HTR-8/SVneo (cell line): ENCODE measurements at regions not wholly inside any gene's neighbourhood (a gene's known extent, or its start where the extent isn't known, plus 50 kb on each side); places are given as distances from the start of the nearest gene placed in this dataset.

Source experiments
- DNase-seq: peaks from one replicate; pipeline ENCODE4 v3.0.0; 2011; ENCODE audit warnings: low spot score, mixed read lengths; ENCODE audit not compliant: insufficient read length
- FAIRE-seq: peaks from 2 replicates; lab custom pipeline; 2011; peaks lifted over from hg19 to GRCh38; lab: Jason Lieb, UNC

DNA sequence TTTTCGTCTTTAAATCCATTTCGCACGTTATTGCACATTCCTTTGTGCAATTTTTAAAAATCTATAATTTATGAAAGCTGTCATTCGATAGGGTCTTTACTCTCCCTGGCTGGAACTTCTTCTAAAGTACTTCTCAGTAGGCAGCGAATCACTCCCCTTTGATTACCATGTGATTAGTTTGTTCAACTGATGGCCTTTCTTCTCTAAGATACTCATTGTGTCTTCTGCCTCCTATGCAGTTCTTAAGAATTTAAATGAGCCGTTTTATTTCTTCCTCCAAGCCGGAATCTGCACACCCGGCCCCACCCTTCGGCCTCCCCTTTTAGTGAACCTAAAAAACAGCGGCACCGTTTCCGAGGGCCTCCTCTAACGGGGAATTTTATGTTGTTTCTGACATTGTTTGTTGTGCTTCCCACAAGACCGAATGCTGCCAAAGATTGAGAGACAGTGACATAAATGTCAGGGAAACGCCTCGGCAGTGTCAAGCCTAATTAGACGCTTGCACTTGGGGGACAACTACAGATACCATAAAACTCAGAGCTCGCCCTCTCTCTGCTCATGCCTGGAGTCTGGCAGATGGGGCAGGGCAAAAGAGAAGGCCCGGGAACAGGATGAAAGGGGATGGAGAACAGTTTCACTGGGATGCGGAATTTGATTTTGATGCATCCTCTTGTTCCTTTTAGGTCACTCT lies 255.3 kb downstream of the BCL11A start:
- no peak for FAIRE-seq

DNA sequence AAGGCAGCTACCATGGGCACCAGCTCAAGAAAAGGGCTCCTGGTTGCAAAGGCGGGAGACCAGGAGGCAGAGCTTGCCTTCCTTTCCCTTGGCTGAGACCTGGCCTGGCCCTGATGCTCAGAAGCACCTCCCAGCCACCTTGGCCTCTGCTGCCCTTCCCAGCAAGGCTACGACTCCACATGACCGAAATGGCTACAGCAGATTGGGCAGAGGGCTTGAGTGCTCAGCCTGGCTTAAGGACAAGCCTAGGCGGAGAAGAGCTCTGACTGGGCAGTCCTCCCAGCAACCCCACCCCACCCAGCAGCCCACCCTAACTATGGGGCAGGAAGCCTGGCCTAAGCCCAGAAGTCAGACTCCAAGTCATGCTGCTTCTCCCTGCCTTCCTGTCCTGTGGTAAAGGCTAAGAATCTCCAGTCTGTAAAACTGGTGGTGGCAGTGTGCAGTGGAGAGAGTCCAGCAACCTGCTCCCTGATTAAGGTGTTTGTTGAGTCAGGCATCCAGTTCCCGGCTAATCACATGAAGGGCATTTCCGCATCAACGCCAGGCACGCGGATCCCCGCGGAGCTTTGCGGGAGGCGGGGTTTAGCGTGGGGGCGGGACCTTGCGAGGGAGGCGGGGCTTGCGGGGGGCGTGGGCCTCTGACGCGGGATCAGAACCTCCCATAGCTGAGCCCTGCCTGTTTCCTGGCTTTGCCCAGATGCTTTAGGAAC lies 256.0 kb downstream of the BCL11A start:
- FAIRE-seq = no peak
- DNase-seq = no peak

More for the DNA sequence above, 255.3 kb downstream of the BCL11A start:
- no peak for DNase-seq

DNA sequence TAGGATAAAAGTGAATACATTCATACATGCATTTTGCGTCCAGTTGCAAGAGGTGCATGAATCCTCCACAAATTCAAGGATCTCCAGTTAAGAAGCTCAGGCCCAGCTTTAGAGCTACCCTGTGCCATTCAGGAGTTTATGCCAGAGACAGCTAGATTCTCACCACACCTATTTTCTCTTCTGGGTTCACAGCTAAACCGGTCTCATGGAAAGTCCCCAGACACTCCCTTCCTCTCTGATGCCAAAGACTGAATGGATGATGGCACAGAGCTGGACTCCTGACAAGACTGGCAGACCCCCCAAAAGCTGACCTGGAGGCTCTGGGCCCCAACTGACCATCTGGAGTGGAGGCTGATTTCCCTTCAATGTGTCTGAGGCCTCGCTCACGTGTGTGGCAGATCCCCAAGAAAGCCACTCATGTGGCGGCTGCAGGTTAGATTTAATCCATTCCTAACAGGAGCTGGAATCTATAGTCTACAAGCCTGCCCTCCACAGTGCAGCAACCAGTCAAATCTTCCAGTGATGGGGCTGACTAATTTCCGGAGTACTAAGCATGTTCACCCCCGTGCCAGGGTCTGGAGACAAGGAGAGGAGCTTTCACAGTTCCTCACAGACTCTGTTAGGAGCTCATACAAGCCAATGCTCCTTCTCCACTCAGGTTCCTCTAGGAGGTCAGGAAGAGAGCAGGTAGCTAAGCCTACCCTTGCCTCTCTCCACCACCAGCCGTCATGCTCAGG lies 257.1 kb downstream of the BCL11A start:
- no peak for DNase-seq
- no peak for FAIRE-seq

DNA sequence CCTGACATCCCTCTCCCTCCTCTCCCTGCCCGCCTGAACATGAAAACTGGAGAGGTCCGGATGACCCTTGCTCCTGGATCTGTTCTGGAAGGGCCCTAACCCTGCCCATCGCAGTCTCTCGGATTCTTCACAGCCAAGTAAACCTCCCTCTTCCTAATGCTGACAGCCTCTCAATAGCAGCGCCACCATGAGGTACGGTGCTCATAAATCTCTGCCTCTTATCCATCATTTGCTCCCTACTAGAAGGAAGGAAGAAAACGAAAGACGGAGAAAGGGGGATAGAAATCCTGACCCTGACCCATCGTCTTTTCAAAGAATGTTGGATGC lies 257.9 kb downstream of the BCL11A start:
- FAIRE-seq (no peak), DNase-seq (no peak)

DNA sequence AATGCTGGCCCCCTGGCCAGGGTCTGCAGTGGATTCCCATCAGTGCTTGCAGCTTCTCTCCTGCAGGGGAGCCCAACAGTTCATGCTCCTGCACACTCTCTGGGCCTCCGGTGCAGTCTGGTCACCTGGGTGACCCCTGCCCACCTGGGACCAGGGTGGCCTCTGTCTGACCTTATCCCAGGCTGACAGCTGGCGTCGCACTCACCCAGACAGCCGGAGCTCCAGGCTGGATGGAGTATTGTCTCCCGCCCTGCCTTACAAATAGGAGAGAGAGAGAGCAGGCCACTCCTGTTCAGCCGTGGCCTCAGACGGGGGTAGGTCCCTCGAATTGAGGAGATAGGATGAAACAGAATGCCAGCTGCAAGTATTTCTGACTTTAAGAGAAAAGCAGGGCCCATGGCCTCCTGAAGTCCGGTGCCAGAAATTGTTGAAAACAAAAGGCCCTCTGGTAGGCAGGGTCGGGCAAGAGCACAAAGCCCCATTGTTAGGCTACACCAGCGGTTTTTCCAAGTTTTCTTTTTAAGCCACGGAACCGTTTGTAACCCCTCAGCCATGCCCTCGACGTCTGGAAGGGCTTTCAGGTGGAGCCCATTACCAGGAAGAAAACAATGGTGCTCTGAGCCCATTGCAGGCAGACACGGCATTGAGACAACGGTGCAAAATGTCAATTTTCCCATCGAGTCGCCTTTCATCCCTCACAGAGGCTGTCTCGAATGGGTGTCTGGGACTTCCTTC lies 258.4 kb downstream of the BCL11A start:
- DNase-seq (no peak), FAIRE-seq (no peak)

DNA sequence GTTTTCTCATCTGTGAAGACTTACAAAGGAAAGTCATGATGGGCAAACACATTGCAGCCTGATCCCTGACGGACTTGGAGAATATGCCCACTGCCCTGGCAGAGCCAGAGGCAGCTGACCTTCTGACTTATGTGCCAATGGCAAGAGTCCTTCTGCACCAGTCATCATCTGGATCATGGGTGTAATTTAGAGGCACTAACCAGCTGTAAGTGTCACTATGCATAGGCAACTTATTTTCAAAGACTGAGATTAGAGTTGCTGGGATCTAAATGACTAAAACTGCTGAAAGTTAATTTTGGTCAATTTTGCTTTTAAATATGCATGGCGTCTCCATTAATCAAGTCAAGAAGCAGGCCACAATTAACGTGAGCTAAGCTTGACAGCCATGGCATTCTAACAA lies 261.2 kb downstream of the BCL11A start:
- DNase-seq (no peak), FAIRE-seq (no peak)

DNA sequence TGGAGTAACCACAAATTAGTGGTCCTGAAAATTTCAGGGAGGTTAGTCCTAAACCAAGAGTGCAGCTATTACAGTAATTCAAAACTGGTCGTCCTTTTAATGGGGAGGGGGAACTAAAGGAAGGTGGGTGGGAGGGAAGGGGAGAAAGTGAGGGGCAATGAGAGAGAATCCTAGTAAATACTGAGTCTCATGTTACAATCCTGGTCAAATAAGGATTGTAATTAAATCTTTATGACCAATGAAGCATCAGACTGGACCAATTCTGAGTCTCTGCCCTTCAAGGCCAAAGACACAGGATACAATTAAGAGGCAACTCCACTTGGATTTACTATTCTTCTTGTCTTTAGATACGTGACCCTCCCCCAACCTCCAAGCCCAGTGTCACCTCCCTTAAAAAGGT lies 262.9 kb downstream of the BCL11A start:
- no peak for FAIRE-seq
- DNase-seq = no peak

DNA sequence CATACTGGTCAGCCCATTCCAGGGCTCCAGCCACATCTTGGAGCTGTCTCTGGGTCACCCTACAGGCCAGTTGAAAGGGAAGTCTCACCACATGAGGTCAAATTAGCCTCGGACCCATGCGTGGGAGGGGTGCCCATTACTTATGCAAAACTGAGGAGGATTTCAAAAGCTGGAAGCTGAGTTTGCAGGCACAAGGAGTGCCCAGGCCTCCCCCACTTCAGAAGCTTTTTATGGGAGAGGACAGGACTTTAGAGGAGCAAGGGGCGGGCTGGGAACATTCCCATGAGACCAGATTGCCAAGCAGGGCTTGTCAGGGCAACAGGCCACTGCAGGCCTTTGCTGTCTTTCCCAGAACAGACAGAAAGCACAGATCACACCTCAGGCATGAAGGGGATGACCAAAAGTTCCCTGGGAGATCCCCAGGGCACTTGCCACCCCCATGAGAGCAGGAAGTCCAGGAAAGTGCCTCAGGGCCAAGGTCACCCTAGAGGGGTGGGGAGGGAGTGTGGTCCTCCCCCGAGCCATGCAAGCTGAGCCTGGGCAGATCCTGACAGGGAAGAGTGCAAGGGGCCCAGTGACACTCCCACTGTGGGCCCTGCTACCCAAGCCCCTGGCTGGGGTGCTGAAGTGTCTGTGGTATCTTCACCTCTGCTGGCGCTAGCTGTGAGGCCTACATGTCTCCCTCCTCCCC lies 267.7 kb downstream of the BCL11A start:
- no peak for DNase-seq
- peak; percentile 23 for FAIRE-seq

DNA sequence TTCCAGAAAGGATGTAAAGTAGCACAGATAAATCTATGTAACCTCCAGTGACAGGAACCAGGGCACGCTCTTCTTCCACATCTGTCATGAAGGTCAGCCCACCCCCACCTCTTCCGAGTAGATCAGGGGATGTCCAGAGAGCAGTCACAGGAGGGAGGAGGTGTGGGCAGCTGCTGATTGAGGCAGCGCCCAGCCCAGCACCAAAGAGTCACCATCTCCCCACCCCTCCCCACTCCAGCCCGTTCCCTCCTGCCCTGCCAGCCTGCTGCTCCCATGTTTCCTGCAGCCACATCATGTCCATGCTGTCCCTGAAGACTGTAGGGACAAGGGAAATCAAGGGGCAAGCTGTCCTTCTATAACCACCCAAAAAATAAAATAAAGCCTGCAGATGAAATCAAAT lies 269.8 kb downstream of the BCL11A start:
- DNase-seq (no peak), FAIRE-seq (no peak)

DNA sequence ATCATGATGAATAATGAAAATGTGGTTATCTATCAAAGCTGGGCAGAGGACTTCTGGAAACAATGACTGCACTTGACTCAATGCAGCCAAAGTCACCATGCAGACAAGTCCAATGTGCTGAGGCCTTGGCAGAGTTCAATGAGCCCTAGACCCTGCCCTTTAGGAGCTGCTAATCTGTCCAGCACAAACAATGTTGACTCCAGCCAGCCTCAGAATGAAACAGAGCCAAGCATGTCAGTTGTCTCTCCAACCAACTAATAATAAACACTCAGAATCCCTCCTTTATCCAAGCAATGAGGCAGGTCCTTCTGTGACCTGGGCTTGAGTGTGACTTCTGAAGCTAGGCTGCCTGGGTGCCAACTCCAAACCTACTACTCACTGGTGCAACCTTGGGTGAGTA lies 270.6 kb downstream of the BCL11A start:
- DNase-seq (no peak), FAIRE-seq (no peak)

DNA sequence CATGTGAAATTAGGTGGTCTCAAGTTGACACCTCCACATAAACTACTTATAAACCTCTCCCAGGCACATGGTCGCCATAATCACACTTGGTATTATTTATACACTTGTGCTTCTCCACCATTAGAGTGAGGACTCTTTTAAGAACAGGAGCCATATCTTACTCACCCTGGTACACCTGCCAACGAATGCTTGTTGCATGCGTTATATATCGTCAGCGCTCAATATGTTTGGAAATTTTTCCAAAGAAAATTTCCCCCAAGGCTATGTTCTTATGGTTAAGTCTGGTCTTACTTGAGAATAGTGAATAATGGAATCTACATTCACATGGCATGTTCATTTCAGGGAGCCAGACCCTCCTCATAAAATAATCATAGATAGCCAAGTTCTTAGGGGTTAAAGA lies 271.7 kb downstream of the BCL11A start:
- no peak for DNase-seq
- FAIRE-seq = no peak

DNA sequence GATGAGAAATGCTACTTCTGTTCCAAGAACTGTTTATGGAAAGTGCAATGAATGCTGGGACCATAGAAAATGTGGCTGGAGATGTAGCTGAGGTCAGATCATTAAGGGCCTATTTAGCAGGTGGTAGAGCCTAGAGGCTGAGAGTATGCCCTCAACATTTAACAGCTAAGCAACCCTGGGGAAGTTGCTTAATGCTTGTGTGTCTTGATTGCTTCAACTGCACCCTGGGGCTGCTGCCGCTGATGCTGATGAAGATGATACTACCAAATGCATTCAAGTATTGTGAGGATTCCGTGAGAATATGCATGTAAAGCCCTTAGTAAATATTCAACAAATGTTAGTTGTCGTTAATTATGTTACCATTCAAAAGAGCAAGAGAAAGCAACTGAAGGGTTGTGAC lies 273.2 kb downstream of the BCL11A start:
- DNase-seq = no peak
- FAIRE-seq = no peak

DNA sequence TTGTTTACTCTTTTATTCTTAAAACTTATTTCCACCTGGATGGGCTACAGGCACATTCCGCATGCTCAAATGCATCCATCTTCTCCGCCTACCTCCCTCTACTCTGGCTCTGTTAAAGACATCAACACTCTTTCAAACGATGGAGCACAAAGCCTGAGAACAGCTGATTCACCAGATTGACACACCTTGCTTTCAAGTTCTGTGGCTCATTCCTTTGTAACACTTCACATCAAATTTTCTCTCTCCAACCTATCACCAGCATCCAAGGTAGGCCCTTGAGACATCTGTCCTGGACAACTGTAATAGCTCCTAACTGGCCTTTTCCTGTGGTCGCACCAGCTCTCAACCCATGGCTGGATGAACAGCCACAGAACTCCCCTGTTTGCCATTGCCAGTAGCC lies 274.5 kb downstream of the BCL11A start:
- FAIRE-seq (no peak), DNase-seq (no peak)

DNA sequence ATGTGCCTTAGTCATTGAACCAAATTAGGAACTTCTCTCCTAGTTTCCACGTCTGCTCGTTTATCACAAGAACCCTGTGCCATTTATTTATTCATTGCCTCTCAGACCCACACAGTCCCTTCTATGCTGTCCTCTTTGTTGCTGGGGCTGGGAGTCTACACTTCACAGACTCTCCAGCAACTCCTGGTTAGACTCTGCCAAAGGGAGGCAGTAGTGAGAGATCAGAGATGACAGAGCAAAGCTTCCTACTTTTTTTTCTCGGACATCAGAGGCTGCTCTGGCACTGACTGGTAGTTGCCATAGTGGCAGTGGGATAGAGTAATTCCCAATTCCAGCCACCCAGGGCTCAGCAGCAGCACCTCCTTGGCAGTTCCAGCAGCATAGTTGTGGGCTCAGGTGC lies 277.5 kb downstream of the BCL11A start:
- FAIRE-seq (no peak), DNase-seq (no peak)

DNA sequence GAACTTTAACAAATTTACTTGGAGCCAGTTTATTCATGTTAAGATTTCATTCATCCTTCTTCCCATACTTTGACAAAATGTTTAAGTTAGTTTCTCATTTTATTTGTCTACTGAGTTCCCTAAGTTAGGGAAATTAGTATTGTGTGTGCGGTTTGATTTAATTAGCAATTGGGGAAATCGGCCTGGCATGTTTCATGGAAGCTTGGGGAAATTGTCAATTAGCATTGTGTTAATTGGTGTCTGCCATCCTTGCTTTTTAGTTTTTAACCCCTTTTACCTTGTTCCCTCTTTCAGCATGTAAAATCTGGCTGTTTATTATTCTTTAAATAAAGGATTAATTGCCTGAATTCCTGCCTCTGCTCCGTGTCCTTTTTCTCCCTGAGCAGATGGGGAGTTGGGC lies 279.6 kb downstream of the BCL11A start:
- FAIRE-seq = no peak
- DNase-seq = no peak

DNA sequence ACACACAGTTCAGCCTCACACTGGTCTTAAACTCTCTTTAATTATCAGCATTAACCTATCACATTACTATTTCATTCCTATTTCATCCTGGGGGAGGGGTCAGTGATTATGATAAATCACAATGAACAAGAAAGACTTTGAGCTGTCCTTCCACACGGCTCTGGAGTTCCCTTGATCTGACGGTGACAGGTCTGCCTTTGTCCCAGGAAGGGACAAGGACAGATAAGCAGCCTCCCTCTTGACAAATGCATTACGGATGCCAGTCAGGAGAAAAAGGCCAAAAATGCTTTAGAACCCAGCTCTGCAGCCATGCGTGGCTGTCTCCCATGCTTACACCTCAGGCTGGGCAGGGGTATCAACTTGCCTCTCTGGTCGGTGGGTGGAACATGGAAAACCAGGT lies 281.7 kb downstream of the BCL11A start:
- FAIRE-seq (no peak), DNase-seq (no peak)

DNA sequence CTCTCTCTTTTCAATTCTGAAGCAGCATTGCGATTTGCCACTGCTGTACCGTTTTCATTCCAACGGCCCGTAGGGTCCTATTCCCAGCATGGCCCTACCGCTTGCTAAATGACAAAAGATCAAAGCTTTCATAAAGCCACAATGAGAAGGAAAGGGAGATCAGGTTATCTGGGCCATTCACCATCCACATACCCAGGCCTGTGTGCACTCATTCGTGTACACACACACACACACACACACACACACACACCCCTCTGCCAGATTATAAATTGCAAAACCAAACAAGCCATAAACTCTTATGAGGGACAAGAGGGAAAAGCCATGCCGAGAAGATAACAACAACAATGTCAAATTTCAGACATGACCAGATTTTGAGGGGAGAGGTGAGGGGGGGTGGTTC lies 282.3 kb downstream of the BCL11A start:
- DNase-seq (no peak), FAIRE-seq (no peak)

DNA sequence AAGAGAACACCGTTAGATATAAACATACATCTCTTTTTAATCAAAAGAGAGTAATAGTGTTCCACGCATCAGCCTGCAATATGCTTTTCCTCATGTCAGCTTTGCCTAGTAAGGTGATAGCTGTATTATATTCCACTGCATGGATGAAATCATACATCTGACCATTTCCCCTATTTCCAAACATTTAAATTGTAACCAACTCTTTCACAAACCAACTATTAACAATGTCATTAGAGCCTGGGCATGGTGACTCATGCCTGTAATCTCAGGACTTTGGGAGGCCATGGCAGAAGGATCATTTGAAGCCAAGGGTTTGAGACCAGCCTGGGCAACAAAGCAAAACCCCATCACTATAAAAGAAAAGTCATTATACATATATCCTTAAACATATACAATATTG lies 284.8 kb downstream of the BCL11A start:
- no peak for FAIRE-seq
- DNase-seq = no peak

DNA sequence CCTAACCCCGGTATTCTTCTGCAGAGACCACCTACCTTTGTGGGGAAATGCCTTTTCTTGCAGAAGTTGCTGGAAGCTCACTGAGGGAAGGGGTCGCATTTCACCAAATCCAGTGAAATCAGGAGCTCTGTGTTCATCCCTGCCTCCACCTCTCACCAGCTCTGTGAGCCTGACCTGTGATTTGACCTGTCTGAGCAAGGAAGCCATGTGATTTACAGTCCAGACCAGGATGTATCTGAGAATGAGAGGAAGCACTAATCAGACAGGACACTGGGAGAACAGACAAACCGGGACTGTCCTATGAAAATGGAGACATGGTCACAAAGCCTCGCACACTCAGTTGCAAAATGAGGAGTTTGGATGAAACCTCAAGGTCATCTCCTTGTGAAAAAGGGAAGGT lies 285.4 kb downstream of the BCL11A start:
- FAIRE-seq = no peak

DNA sequence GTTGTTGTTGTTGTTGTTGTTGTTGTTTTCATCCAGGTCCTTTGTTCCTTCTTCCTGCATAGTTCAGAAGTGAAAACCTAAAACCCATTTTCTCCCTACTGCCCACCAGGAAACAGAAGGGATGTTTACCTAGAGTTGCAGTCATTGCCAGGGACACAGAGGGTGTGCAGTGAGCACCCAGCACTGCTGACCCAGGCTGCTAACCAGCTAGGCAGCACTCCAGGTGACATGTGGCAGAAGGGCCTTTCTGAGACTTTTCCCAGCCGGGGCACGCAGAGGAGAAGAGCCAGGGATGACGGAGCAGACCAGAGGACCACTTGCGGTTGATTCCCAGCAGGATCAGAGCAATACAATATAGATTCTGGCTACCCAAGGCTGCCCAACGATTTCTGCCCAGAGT lies 286.3 kb downstream of the BCL11A start:
- no peak for FAIRE-seq
- DNase-seq = no peak

More for the DNA sequence above, 285.4 kb downstream of the BCL11A start:
- DNase-seq = no peak
